ENCODE measurements at regions not wholly inside any gene's neighbourhood (a gene's known extent, or its start where the extent isn't known, plus 50 kb on each side); places are given as distances from the start of the nearest gene placed in this dataset.

DNA sequence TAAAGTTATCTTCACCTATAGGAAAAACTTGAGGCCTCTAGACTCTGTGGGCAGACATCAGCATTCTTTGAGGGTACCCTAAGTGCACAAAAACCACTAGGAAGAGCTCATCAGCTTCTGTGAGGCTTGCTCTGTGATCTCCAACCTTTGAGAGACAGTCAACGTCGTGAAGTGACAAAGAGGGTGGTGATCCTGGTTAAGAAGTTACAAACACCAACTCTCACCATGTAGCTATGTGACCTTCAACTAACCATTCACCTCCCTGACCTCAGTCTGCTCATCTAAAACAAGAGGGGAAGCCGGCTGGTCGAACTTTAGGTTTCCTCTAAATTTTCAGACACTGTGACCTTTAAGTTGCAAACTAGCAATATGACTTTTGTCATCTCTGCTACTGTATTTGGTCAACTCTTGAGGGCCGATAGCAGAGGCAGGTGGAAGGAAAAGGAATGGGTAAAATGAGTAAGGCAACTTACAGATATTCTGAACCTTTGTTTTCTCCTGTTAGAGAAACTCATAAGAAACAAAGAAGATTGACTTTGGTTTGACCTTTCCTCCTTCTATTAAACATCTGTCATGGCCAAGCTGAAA, 103.2 kb upstream of the PARP11 start:
- TF ChIP-seq, protein P1, sequence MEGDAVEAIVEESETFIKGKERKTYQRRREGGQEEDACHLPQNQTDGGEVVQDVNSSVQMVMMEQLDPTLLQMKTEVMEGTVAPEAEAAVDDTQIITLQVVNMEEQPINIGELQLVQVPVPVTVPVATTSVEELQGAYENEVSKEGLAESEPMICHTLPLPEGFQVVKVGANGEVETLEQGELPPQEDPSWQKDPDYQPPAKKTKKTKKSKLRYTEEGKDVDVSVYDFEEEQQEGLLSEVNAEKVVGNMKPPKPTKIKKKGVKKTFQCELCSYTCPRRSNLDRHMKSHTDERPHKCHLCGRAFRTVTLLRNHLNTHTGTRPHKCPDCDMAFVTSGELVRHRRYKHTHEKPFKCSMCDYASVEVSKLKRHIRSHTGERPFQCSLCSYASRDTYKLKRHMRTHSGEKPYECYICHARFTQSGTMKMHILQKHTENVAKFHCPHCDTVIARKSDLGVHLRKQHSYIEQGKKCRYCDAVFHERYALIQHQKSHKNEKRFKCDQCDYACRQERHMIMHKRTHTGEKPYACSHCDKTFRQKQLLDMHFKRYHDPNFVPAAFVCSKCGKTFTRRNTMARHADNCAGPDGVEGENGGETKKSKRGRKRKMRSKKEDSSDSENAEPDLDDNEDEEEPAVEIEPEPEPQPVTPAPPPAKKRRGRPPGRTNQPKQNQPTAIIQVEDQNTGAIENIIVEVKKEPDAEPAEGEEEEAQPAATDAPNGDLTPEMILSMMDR (IDR thresholded peaks at IDR 0.05), result no peak
- TF ChIP-seq POLR2A (IDR thresholded peaks at IDR 0.05), result no peak
- TF ChIP-seq POLR2AphosphoS5 (IDR thresholded peaks at IDR 0.05), result no peak
- no peak for TF ChIP-seq EP300 (IDR thresholded peaks at IDR 0.05)

Data from suprapubic skin (tissue), 4 donors.